Embryonic facial prominence (tissue), 1 donor: ENCODE measurements at regions not wholly inside any gene's neighbourhood (a gene's known extent, or its start where the extent isn't known, plus 50 kb on each side); places are given as distances from the start of the nearest gene placed in this dataset.
"Not testable (repeated sequence)": the region's sequence is repeated elsewhere in the genome, so short reads cannot be mapped to it uniquely, and the experiment has no call there.

ENCODE experiments used
- DNase-seq: peaks from one replicate; pipeline ENCODE4 v3.0.0-alpha.2; 2016; ENCODE audit errors: extremely low spot score

DNA sequence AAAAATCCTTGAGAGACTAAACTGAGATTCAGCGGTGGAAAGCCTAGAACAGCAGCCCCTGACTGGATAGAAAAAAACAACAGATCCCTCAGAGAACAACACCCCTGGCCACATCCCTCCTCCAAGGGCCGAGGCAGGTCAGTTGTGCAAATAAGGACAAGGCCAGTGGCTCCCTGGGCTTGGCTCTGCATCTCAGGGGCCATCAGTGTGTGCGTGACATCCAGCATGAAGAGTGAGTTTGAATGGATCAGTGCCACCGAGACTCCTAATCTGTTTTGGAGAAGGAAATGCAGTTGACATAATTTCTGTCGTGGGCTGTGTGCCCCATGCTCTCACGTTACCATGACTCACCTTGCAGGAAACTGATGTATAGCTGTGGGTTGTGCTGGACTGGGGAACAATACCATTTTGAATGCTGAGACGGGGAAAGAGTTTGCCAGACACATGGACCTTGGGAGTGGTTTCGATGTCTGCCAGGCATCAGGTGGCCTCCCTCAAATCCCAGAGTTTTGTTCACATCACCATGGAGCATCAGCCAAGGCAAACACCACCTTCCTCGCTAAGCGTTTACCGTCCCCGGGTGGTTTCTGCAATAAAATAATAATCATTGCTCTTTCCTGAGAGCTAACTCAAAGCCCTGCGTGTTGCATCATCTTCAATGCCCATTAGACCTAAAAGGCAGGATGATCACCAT lies 153.2 kb upstream of the FZD8 start:
- no peak for DNase-seq

GRCh38 chr10:35794703-35795102 lies 152.6 kb upstream of the FZD8 start:
- DNase-seq = no peak

GRCh38 chr10:35792291-35792690 lies 150.2 kb upstream of the FZD8 start:
- no peak for DNase-seq

DNA sequence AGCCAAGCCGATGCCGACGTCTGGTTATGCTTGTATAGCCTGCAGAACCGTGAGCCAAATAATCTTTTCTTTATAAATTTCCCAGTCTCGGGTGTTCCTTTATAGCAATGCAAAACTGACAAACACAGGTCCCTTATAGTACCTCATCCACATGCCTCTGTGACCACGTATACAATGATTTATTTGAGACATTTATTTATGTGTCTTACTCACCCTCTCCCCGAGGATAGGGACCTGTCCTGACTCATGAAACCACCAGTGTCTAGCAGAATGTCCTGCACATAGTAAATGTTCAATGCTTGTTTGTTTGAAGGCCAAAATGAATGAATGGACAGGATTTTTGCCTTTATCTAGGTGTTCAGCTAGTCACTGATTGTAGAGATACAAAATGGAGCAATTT lies 147.9 kb upstream of the FZD8 start:
- DNase-seq = no peak

- no peak for DNase-seq
Measured at GRCh38 chr10:35784751-35785150, 142.7 kb upstream of the FZD8 start.

DNA sequence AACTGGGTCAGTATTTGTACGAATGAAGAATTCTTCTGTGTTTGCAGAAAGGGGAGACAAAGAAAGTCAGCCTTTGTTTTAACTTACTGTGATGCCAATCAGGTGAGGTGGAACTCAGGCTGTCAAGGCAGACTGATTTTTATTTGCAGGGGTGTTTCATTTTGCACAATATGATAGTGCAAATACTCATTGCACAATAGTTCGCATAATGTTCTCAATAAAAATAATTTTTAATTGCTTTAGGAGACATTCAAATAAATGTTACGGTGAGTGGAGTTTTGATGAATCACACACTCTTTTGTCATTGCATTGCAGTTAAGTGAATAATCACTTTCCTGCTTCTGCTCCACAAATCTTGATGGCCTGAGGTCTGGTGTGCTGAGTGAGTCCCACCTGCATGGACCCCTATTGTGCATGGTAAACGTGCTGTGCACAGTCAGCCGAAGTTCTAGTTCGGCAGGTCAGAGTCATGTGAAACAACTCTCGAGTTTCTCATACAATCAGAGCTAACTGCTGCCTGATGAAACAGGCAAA lies 141.3 kb upstream of the FZD8 start:
- DNase-seq = no peak

- DNase-seq = no peak
Measured at GRCh38 chr10:35781643-35782035, 139.5 kb upstream of the FZD8 start.

DNA sequence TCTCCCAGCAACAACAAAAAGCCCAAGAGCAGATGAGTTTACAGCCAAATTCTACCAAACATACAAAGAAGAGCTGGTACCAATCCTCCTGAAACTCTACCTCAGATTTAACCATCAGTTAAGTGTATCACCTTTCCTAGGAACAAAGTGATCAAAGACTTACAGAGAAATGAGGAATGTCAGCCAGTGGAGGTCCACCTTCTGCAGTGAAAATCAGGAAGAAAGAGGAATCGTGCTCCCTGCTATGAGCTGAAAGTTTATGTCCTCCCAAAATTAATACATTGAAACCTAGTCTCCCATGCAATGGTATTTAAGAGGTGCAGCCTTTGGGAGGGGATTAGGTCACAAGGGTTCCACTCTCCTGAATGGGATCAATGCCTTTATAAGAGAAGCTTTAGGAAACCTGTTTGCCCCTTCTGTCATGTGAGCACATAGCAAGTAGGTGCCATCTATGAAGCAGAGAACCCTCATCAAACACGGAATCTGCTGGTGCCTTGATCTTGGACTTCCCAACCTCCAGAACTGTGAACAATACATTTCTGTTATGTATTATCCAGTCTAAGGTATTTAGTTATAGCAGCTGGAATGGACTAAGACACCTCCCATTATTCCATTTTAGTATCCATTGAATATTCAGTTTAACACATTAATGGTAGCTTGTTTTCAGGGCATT lies 139.0 kb upstream of the FZD8 start:
- DNase-seq = no peak

- no peak for DNase-seq
Measured at GRCh38 chr10:35778306-35778705, 136.2 kb upstream of the FZD8 start.

GRCh38 chr10:35776557-35776956 lies 134.5 kb upstream of the FZD8 start:
- DNase-seq = not testable (repeated sequence)

GRCh38 chr10:35774109-35774508 lies 132.0 kb upstream of the FZD8 start:
- DNase-seq = no peak

DNA sequence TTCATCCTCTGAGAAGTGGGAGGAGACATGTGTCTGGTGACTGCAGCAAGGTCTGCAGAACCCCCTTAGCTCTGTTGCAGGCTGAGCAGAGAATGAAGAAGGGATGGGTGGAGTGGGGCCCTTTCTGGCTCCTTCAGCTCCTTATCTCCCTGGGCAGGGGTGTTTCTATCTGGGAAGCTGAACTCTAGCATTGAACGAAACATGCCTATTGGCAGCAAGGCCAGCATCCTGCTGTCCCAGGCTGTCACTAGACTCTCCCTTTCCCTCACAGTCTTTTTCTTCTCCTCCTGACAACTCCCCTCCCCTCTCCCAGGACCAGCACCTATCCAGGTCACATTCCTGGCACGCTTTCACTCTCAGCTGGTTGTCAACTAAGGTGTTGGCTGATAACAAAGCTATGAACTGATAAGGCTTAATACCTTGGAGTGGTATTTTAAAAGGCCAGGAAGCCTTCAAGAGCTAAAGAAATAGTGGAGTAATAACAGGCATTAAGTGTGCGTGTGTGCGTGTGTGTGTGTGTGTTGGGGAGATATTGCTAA lies 128.8 kb upstream of the FZD8 start:
- DNase-seq = no peak

DNA sequence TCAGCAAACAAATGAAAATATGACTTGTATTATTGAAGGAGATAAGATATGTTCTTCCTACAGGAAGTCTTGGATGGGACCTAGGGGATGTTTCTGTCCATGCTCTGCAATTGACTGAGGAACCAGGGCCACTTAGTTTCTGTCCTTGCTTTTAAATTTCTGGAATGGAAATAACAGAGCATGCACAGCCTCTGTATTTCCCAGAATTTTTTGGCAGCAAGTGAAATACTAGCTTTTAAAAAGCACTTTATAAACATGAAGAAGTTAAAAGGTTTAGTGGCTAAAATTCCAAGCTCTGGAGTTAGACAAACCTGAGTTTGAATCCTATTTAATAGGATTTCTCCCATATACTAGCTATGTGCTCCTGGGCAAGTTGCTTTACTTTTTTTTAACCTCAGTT lies 127.7 kb upstream of the FZD8 start:
- no peak for DNase-seq

- no peak for DNase-seq
Measured at GRCh38 chr10:35768731-35769130, 126.6 kb upstream of the FZD8 start.

GRCh38 chr10:35768011-35768410 lies 125.9 kb upstream of the FZD8 start:
- no peak for DNase-seq

- no peak for DNase-seq
Measured at GRCh38 chr10:35765996-35766395, 123.9 kb upstream of the FZD8 start.

DNA sequence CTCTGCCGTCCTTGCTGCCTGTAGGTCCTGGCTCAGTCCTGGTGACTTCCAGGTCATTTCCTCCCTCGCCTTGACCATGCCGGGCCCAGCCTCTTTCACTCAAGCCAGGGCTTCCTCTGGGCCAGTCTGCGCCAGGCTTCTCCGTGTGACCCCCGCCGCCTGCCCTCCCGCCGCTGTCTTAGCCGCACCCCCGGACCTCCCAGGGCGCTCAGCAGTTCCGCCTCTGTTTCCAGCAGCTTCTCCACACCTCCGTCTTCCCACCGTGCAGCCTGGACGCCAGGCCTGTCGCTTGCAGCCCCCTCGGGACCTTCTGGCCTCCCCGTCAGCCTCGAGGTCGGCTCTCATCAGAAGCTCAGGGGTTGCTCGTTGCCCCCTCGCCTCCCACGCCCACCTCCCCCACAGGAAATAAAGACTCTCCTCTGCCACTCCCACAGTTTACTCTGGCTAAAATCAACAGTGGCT lies 123.0 kb upstream of the FZD8 start:
- DNase-seq = no peak

GRCh38 chr10:35762311-35763030 lies 120.4 kb upstream of the FZD8 start:
- no peak for DNase-seq

DNA sequence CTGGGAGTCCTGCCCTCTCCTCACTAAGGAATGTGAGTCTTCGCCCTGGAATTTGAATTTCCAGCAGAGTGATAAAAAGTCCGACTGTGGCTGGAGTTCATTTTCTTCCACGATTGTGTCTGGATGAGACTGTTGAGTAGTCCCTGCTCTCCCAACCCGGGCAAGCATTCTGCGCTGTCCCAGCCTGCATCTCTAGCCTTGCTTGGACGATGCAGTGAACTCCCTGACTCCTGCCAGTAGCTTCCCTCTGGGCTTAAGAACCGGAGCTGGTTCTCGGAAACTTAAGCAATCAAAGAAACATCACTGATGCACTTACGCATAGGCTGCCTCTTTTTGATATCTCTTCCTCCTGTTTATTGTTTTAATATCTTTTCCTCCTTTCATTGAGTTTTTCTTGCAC lies 116.0 kb upstream of the FZD8 start:
- DNase-seq = no peak

- no peak for DNase-seq
Measured at GRCh38 chr10:35754519-35754918, 112.4 kb upstream of the FZD8 start.

GRCh38 chr10:35752469-35753461 lies 110.7 kb upstream of the FZD8 start:
- DNase-seq = no peak
